HTR-8/SVneo (cell line): ENCODE measurements at regions not wholly inside any gene's neighbourhood (a gene's known extent, or its start where the extent isn't known, plus 50 kb on each side); places are given as distances from the start of the nearest gene placed in this dataset.
"Not testable (repeated sequence)": the region's sequence is repeated elsewhere in the genome, so short reads cannot be mapped to it uniquely, and the experiment has no call there.

Experiments
- DNase-seq: peaks from one replicate; pipeline ENCODE4 v3.0.0; 2011; ENCODE audit warnings: low spot score, mixed read lengths; ENCODE audit not compliant: insufficient read length
- FAIRE-seq: peaks from 2 replicates; lab custom pipeline; 2011; peaks lifted over from hg19 to GRCh38; lab: Jason Lieb, UNC

- not testable (repeated sequence) for FAIRE-seq, DNase-seq
Measured at GRCh38 chr4:81324594-81324993, 109.6 kb upstream of the PRKG2 start.

- DNase-seq = no peak
- FAIRE-seq = no peak
Measured at GRCh38 chr4:81319657-81320056, 104.6 kb upstream of the PRKG2 start.

GRCh38 chr4:81314897-81315470, 100.0 kb upstream of the PRKG2 start:
- DNase-seq = no peak
- no peak for FAIRE-seq

- no peak for DNase-seq
- FAIRE-seq = no peak
Measured at GRCh38 chr4:81314196-81314896, 99.3 kb upstream of the PRKG2 start.

- no peak for FAIRE-seq
- no peak for DNase-seq
Measured at GRCh38 chr4:81307991-81308390, 93.0 kb upstream of the PRKG2 start.

GRCh38 chr4:81304871-81305270, 89.8 kb upstream of the PRKG2 start:
- no peak for FAIRE-seq
- DNase-seq = no peak

GRCh38 chr4:81300352-81300751, 85.3 kb upstream of the PRKG2 start:
- DNase-seq, FAIRE-seq: not testable (repeated sequence)

GRCh38 chr4:81290813-81291212, 75.8 kb upstream of the PRKG2 start:
- DNase-seq (no peak), FAIRE-seq (no peak)

GRCh38 chr4:81287101-81287500, 72.1 kb upstream of the PRKG2 start:
- DNase-seq = no peak
- FAIRE-seq = no peak

GRCh38 chr4:81282131-81282530, 67.1 kb upstream of the PRKG2 start:
- no peak for FAIRE-seq
- no peak for DNase-seq

GRCh38 chr4:81274460-81274859, 59.4 kb upstream of the PRKG2 start:
- no peak for FAIRE-seq
- DNase-seq = no peak

- FAIRE-seq (no peak), DNase-seq (no peak)
Measured at GRCh38 chr4:81272671-81273070, 57.6 kb upstream of the PRKG2 start.
